NCI-H1436 treated with DMSO at 0.1 percent for 48 hours (cell line): ENCODE measurements at regions not wholly inside any gene's neighbourhood (a gene's known extent, or its start where the extent isn't known, plus 50 kb on each side); places are given as distances from the start of the nearest gene placed in this dataset.

ENCODE experiments used
- DNase-seq: peaks from one replicate; lab custom pipeline; 2025; lab: John Stamatoyannopoulos, UW

- no peak for DNase-seq
Observed at GRCh38 chr6:28707387-28708282, 182.0 kb downstream of the GPX5 start.

- DNase-seq = no peak
Observed at GRCh38 chr6:28709478-28710349, 184.0 kb downstream of the GPX5 start.

GRCh38 chr6:28710466-28711191, 184.9 kb downstream of the GPX5 start:
- DNase-seq = no peak

GRCh38 chr6:28711325-28711724, 185.6 kb downstream of the GPX5 start:
- no peak for DNase-seq

GRCh38 chr6:28711788-28712341, 186.2 kb downstream of the GPX5 start:
- no peak for DNase-seq

GRCh38 chr6:28712982-28713381, 187.3 kb downstream of the GPX5 start:
- DNase-seq = no peak

- DNase-seq = no peak
Observed at GRCh38 chr6:28719275-28719940, 193.7 kb downstream of the GPX5 start.

- DNase-seq = no peak
Observed at GRCh38 chr6:28720357-28721231, 194.9 kb downstream of the GPX5 start.

- no peak for DNase-seq
Observed at GRCh38 chr6:28721372-28721771, 195.7 kb downstream of the GPX5 start.

- no peak for DNase-seq
Observed at GRCh38 chr6:28724395-28724794, 198.7 kb downstream of the GPX5 start.

GRCh38 chr6:28725274-28725809, 198.4 kb downstream of the TRIM27 start:
- DNase-seq = no peak

GRCh38 chr6:28725890-28726348, 197.9 kb downstream of the TRIM27 start:
- DNase-seq = no peak

- no peak for DNase-seq
Observed at GRCh38 chr6:28726569-28727309, 197.0 kb downstream of the TRIM27 start.

GRCh38 chr6:28727559-28728211, 196.1 kb downstream of the TRIM27 start:
- DNase-seq = no peak

- no peak for DNase-seq
Observed at GRCh38 chr6:28729501-28730402, 194.0 kb downstream of the TRIM27 start.

- DNase-seq = no peak
Observed at GRCh38 chr6:28732052-28732451, 191.7 kb downstream of the TRIM27 start.

GRCh38 chr6:28734443-28734959, 189.3 kb downstream of the TRIM27 start:
- DNase-seq = no peak
